ENCODE measurements at regions not wholly inside any gene's neighbourhood (a gene's known extent, or its start where the extent isn't known, plus 50 kb on each side); places are given as distances from the start of the nearest gene placed in this dataset.

DNA sequence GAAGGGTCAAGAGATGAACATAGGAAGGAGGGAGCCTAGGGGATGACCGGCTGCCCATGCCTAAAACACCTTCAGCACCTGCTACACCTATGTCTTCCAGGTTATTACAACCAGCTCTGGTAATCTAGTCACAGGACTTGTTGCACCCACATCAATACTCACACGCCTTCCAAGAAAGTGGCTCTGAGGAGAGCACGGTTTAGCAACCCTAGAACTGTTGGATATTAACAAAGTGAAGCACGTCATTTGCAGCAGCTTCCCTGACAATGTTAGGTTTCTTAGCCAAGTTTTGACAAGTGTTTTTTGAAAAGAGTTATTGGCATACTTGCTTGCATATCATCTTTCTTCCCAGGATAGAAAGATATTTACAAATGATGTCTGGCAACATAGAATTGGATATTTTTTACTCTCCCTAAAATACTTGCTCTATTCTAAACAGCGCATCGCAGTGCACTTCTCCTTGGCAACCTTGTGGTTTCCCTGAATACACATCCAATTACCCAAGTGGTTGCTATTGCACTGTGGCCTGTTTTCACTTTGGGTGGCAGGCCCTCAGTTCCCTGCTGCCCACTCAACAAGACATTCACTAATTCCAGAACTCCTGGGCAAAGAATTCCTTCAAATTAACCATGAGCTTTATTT, 94.3 kb upstream of the ARHGAP42 start:
- H3K4me3 ChIP-seq (ENCODE audit: extremely low read depth in 1 of 4, insufficient read depth in 2 of 4, low read depth in 3 of 4, low read length in 4 of 4): no peak overlapping the region
- H2BK15ac ChIP-seq (ENCODE audit: low read length): no peak overlapping the region
- H3K27me3 ChIP-seq (replicated peaks in 1 of 4; ENCODE audit: control insufficient read depth in 3 of 4, extremely low read depth in 1 of 4, insufficient read depth in 3 of 4, low read length in 3 of 4): no peaks in the 10 kb centered on the region
- H2BK12ac ChIP-seq (ENCODE audit: low read depth, low read length): no peak overlapping the region
- H2BK5ac ChIP-seq (ENCODE audit: low read depth, low read length): no peak overlapping the region
- no peak overlapping the region for H2BK20ac ChIP-seq (ENCODE audit: low read length)
- no peaks in the 10 kb centered on the region for H4K20me1 ChIP-seq (replicated peaks in 1 of 2; ENCODE audit: control insufficient read depth in 1 of 2, insufficient read depth in 2 of 2, low read length in 2 of 2)
- H3K9ac ChIP-seq (replicated peaks in 1 of 4; ENCODE audit: extremely low read depth in 1 of 4, low read depth in 3 of 4, low read length in 3 of 4): no peak overlapping the region
- H4K91ac ChIP-seq (replicated peaks; ENCODE audit: insufficient read length, low read length): no peak overlapping the region
- no peak overlapping the region for H2AK5ac ChIP-seq (ENCODE audit: low read depth, low read length)
- DNase-seq (ENCODE audit: low read depth in 1 of 2, low spot score in 2 of 2): no peak
- no peak overlapping the region for H2BK120ac ChIP-seq (replicated peaks; ENCODE audit: low read depth, low read length)
- no peak for FAIRE-seq
- 85% methylated on average over 6 of the region's 6 CpGs; no CpG with 5 or more reads in 1 of the 2 experiments for WGBS, 2 experiments (ENCODE audit: extremely low coverage in 1 of 2, insufficient coverage in 1 of 2, insufficient read length in 1 of 2, insufficient replicate concordance in 2 of 2, low coverage in 1 of 2, low lambda C conversion rate in 2 of 2, missing lambda C conversion rate in 1 of 2)
- H3K4ac ChIP-seq (replicated peaks; ENCODE audit: insufficient read length, low read depth, low read length): no peak overlapping the region
- no peaks in the 10 kb centered on the region for H3K36me3 ChIP-seq (ENCODE audit: control insufficient read depth in 2 of 4, insufficient read depth in 4 of 4, low read length in 3 of 4)
- no peaks in the 10 kb centered on the region for H3K4me1 ChIP-seq (replicated peaks in 1 of 4; ENCODE audit: control insufficient read depth in 3 of 4, insufficient read depth in 4 of 4, low read length in 3 of 4)
- H3K79me2 ChIP-seq (ENCODE audit: control insufficient read depth in 1 of 2, insufficient read depth in 2 of 2, low read length in 2 of 2): no peaks in the 10 kb centered on the region
- H3K23ac ChIP-seq (ENCODE audit: insufficient read length): no peak overlapping the region
- no peaks in the 10 kb centered on the region for H3K9me3 ChIP-seq (ENCODE audit: insufficient read depth in 2 of 2, low read depth in 1 of 2, low read length in 1 of 2)
- ChIA-PET CTCF (ENCODE audit: partially characterized antibody) (interaction anchor here (0.6 to 1.4 kb wide), 4 partner anchors 14 to 847 kb away, joined by 3 to 4 read pairs (median 3); no protein-coding TSS in a partner anchor), POLR2A (ENCODE audit: partially characterized antibody) (no interaction called here)
- no peak overlapping the region for H3K56ac ChIP-seq (replicated peaks; ENCODE audit: insufficient read length, low read depth, low read length)
- H3K23me2 ChIP-seq (ENCODE audit: low read depth, low read length): no peaks in the 10 kb centered on the region
- H4K5ac ChIP-seq (ENCODE audit: insufficient read length, low read depth, low read length): no peak overlapping the region
- no peak overlapping the region for H3K18ac ChIP-seq (ENCODE audit: extremely low read depth, low read length)
- no peak overlapping the region for H3K27ac ChIP-seq (ENCODE audit: low read depth, low read length)
- H3K14ac ChIP-seq (ENCODE audit: insufficient read length): no peak overlapping the region
- H4K8ac ChIP-seq (ENCODE audit: extremely low read depth, insufficient read depth, low read length): no peak overlapping the region
- H3K79me1 ChIP-seq (ENCODE audit: low read depth, low read length): no peaks in the 10 kb centered on the region
- no peak overlapping the region; the same call in 1 of the 2 replicates for H2AFZ ChIP-seq (ENCODE audit: low read length)
- no peak overlapping the region for H3K4me2 ChIP-seq (ENCODE audit: insufficient read depth in 1 of 2, low read depth in 2 of 2, low read length in 2 of 2)
- no peak for TF ChIP-seq KDM1A (IDR thresholded peaks at IDR 0.05; ENCODE audit: borderline replicate concordance, low read length)
- TF ChIP-seq SIRT6 (IDR thresholded peaks at IDR 0.05; ENCODE audit: low read length): no peak
- TF ChIP-seq TAF7 (optimal IDR thresholded peaks at IDR 0.05; ENCODE audit: borderline replicate concordance, low read depth, low read length): no peak
- TF ChIP-seq TCF12 (IDR thresholded peaks at IDR 0.05; ENCODE audit: low read depth, low read length): no peak
- no peak for TF ChIP-seq CBX8 (IDR thresholded peaks at IDR 0.05; ENCODE audit: borderline replicate concordance, low read depth, low read length)
- TF ChIP-seq NRF1 (IDR thresholded peaks at IDR 0.05; ENCODE audit: low read depth, low read length): no peak
- no peak for TF ChIP-seq CTBP2 (IDR thresholded peaks at IDR 0.05; ENCODE audit: borderline replicate concordance, insufficient read depth, insufficient read length, low read length)
- TF ChIP-seq, protein P1, sequence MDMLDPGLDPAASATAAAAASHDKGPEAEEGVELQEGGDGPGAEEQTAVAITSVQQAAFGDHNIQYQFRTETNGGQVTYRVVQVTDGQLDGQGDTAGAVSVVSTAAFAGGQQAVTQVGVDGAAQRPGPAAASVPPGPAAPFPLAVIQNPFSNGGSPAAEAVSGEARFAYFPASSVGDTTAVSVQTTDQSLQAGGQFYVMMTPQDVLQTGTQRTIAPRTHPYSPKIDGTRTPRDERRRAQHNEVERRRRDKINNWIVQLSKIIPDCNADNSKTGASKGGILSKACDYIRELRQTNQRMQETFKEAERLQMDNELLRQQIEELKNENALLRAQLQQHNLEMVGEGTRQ (IDR thresholded peaks at IDR 0.05; ENCODE audit: low read length): no peak
- no peak for TF ChIP-seq ZNF274 (IDR thresholded peaks at IDR 0.05; ENCODE audit: borderline replicate concordance, extremely low read depth, low read length)
- TF ChIP-seq BCL11A (IDR thresholded peaks at IDR 0.05; ENCODE audit: low read depth in 2 of 2, low read length in 2 of 2): no peak
- TF ChIP-seq, protein P2, sequence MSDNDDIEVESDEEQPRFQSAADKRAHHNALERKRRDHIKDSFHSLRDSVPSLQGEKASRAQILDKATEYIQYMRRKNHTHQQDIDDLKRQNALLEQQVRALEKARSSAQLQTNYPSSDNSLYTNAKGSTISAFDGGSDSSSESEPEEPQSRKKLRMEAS (IDR thresholded peaks at IDR 0.05): no peak
- no peak for TF ChIP-seq SAP30 (IDR thresholded peaks at IDR 0.05; ENCODE audit: insufficient read depth, insufficient replicate concordance, low read length)
